ENCODE measurements at regions not wholly inside any gene's neighbourhood (a gene's known extent, or its start where the extent isn't known, plus 50 kb on each side); places are given as distances from the start of the nearest gene placed in this dataset.

- Histone ChIP-seq H3K4me3 (ENCODE audit: low read length) (no peak overlapping the region), H3K79me2 (ENCODE audit: low read length) (no peaks in the 10 kb centered on the region), H2AFZ (ENCODE audit: low read length) (no peak overlapping the region), H3F3A (ENCODE audit: low read length, unreplicated experiment) (no peaks in the 10 kb centered on the region), H3K9ac (ENCODE audit: low read length) (no peak overlapping the region), H3K36me3 (ENCODE audit: low read depth, low read length) (no peaks in the 10 kb centered on the region), H3K9me2 (replicated peaks; ENCODE audit: low read length) (no peaks in the 10 kb centered on the region), H3K4me2 (ENCODE audit: low read length) (no peak overlapping the region), H3K4me1 (ENCODE audit: insufficient read depth, low read length) (no peaks in the 10 kb centered on the region), H3K27me3 (ENCODE audit: low read length) (no peaks in the 10 kb centered on the region), H4K20me1 (ENCODE audit: low read length) (no peaks in the 10 kb centered on the region), H3K27ac (ENCODE audit: low read length) (no peak overlapping the region), H3K9me3 (ENCODE audit: low read length) (no peaks in the 10 kb centered on the region)
- intact Hi-C loops (cut with micrococcal nuclease), result no loop called here
- BruUV-seq (replicated peaks), result no TSS peak
- peak; percentile 8 for DNase-seq
- ChIA-PET POLR2A (ENCODE audit: unreplicated experiment) (no interaction called here), CTCF (no interaction called here)
- ATAC-seq, result no peak
- TF ChIP-seq EZH2 (IDR thresholded peaks at IDR 0.05; ENCODE audit: low read length, unreplicated experiment), result no peak
- no peak for TF ChIP-seq CTCF (conservative IDR thresholded peaks at IDR 0.05; ENCODE audit: low read depth, low read length)
- TF ChIP-seq EZH2phosphoT487 (IDR thresholded peaks at IDR 0.05; ENCODE audit: borderline replicate concordance, low read length), result no peak
Measured at GRCh38 chr2:117199511-117199910, 615.0 kb upstream of the DDX18 start.

DNA sequence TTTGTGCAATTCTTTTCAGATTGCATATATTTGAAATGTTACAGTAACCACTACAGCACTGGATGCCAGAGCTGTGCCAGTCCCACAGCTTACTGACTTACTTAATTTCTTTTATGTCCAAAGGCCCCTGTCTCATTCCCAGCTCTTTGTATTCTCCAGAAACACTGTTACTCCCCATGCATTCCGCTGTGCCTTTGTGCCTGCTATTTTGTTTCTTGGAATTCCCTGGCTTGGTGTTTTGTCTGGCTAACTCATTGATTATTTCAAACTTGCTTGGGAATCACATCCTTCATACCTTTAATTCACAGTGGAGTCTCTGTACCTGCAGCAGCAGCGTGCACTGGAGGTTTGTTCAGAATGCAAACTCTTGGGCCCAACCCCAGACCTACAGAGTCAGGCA lies 601.9 kb upstream of the DDX18 start:
- intact Hi-C loops (cut with micrococcal nuclease), result no loop called here
- no peak for ATAC-seq
- H3F3A ChIP-seq (ENCODE audit: low read length, unreplicated experiment), result no peaks in the 10 kb centered on the region
- H3K27ac ChIP-seq (ENCODE audit: low read length), result no peak overlapping the region
- H3K27me3 ChIP-seq (ENCODE audit: low read length), result no peaks in the 10 kb centered on the region
- H3K36me3 ChIP-seq (ENCODE audit: low read depth, low read length), result no peaks in the 10 kb centered on the region
- H3K9me3 ChIP-seq (ENCODE audit: low read length), result no peaks in the 10 kb centered on the region
- H3K4me1 ChIP-seq (ENCODE audit: insufficient read depth, low read length), result no peaks in the 10 kb centered on the region
- no TSS peak for BruUV-seq (replicated peaks)
- H3K4me3 ChIP-seq (ENCODE audit: low read length), result no peak overlapping the region
- no peaks in the 10 kb centered on the region for H3K79me2 ChIP-seq (ENCODE audit: low read length)
- H3K9me2 ChIP-seq (replicated peaks; ENCODE audit: low read length), result no peaks in the 10 kb centered on the region
- no peak for TF ChIP-seq EZH2 (IDR thresholded peaks at IDR 0.05; ENCODE audit: low read length, unreplicated experiment)
- H2AFZ ChIP-seq (ENCODE audit: low read length), result no peak overlapping the region
- H3K4me2 ChIP-seq (ENCODE audit: low read length), result no peak overlapping the region
- CTCF ChIA-PET, result no interaction called here
- no peak for DNase-seq
- no peaks in the 10 kb centered on the region for H4K20me1 ChIP-seq (ENCODE audit: low read length)
- H3K9ac ChIP-seq (ENCODE audit: low read length), result no peak overlapping the region
- POLR2A ChIA-PET (ENCODE audit: unreplicated experiment), result no interaction called here

GRCh38 chr2:117217145-117217544 lies 597.3 kb upstream of the DDX18 start:
- CTCF ChIA-PET, result no interaction called here
- no peaks in the 10 kb centered on the region for H4K20me1 ChIP-seq (ENCODE audit: low read length)
- BruUV-seq (replicated peaks), result no TSS peak
- H3K27me3 ChIP-seq (ENCODE audit: low read length), result no peaks in the 10 kb centered on the region
- H3K4me2 ChIP-seq (ENCODE audit: low read length), result no peak overlapping the region
- intact Hi-C loops (cut with micrococcal nuclease), result no loop called here
- H3K4me1 ChIP-seq (ENCODE audit: insufficient read depth, low read length), result no peaks in the 10 kb centered on the region
- no peak for DNase-seq
- H3K9me2 ChIP-seq (replicated peaks; ENCODE audit: low read length), result no peaks in the 10 kb centered on the region
- POLR2A ChIA-PET (ENCODE audit: unreplicated experiment), result no interaction called here
- H3K9ac ChIP-seq (ENCODE audit: low read length), result no peak overlapping the region
- no peaks in the 10 kb centered on the region for H3K36me3 ChIP-seq (ENCODE audit: low read depth, low read length)
- H3K4me3 ChIP-seq (ENCODE audit: low read length), result no peak overlapping the region
- H3K79me2 ChIP-seq (ENCODE audit: low read length), result no peaks in the 10 kb centered on the region
- no peak overlapping the region for H2AFZ ChIP-seq (ENCODE audit: low read length)
- no peaks in the 10 kb centered on the region for H3K9me3 ChIP-seq (ENCODE audit: low read length)
- no peak for ATAC-seq
- TF ChIP-seq EZH2 (IDR thresholded peaks at IDR 0.05; ENCODE audit: low read length, unreplicated experiment), result no peak
- no peak for TF ChIP-seq CTCF (conservative IDR thresholded peaks at IDR 0.05; ENCODE audit: low read depth, low read length)
- TF ChIP-seq EZH2phosphoT487 (IDR thresholded peaks at IDR 0.05; ENCODE audit: borderline replicate concordance, low read length), result no peak
- H3K27ac ChIP-seq (ENCODE audit: low read length), result no peak overlapping the region
- no peaks in the 10 kb centered on the region for H3F3A ChIP-seq (ENCODE audit: low read length, unreplicated experiment)

All from PC-3 (cell line).